Breast epithelium (tissue), 3 donors: ENCODE measurements at regions not wholly inside any gene's neighbourhood (a gene's known extent, or its start where the extent isn't known, plus 50 kb on each side); places are given as distances from the start of the nearest gene placed in this dataset.

ENCODE experiments used
- CTCF ChIP-seq, 3 donors: fragments of 450-650 bp; IDR thresholded peaks; one replicate each; pipeline ENCODE4 v1.5.1; 2016 to 2017; ENCODE audit warnings: antibody characterized with exemption in 3 of 3, mild to moderate bottlenecking in 3 of 3, moderate library complexity in 3 of 3
- POLR2A ChIP-seq: fragments of 450-650 bp; IDR thresholded peaks from one replicate; pipeline ENCODE4 v1.6.1; 2016; ENCODE audit warnings: antibody characterized with exemption, mild to moderate bottlenecking, moderate library complexity
- POLR2AphosphoS5 ChIP-seq, 3 donors: sonication (generic); formaldehyde crosslinking; IDR thresholded peaks; one replicate each; pipeline ENCODE4 v1.6.1; 2017; ENCODE audit warnings: antibody characterized with exemption in 3 of 3

GRCh38 chr12:114174326-114174725, 208.2 kb upstream of the RBM19 start:
- TF ChIP-seq POLR2A (no peak), CTCF (IDR thresholded peaks at IDR 0.05) (no peak), POLR2AphosphoS5 (IDR thresholded peaks at IDR 0.05) (no peak)
